GM12873 (cell line): ENCODE measurements at regions not wholly inside any gene's neighbourhood (a gene's known extent, or its start where the extent isn't known, plus 50 kb on each side); places are given as distances from the start of the nearest gene placed in this dataset.

Source experiments
- TF ChIP-seq, protein P1 (sequence below): IDR thresholded peaks from 2 replicates; pipeline ENCODE4 v1.5.1; 2012; ENCODE audit warnings: low read depth, mild to moderate bottlenecking, moderate library complexity, low read length, control low read depth; ENCODE audit not compliant: insufficient read depth; ENCODE audit errors: missing control alignments

DNA sequence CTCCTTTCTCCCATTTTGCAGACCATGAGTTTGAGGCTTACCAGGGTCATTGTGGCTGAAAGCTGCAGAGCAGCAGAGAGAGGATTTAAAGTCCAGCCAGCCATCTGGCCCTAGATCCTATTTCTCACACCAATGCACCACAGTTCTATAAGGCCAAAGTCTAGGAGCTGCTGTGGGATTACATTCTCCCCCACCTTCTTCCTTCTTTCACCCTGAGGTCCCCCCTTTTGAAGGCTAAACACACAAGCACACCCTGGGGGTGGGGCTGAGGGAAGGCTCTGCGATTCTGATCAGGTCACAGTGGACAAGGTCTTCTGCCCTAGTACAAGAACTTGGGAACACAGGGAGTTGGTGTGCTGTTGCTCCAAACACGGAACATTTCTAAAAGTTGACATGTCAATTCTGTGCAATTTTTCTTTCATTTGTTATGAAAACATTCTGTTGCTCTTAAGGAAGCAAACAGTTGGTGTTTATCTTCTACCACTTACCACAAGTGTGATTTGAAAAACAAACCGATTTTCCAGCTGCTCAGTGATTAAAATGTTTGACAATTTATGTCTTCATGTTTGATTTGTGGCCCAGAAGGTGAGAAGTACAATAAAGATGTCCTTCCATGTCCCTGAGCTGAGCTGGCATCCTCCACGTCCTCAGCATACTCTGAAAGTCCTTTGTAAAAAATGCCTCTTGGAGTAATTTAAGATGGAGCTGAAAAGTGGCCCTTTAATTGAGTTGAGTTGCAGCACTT is 271.6 kb upstream of the PPP2R2D start:
- TF ChIP-seq, protein P1, sequence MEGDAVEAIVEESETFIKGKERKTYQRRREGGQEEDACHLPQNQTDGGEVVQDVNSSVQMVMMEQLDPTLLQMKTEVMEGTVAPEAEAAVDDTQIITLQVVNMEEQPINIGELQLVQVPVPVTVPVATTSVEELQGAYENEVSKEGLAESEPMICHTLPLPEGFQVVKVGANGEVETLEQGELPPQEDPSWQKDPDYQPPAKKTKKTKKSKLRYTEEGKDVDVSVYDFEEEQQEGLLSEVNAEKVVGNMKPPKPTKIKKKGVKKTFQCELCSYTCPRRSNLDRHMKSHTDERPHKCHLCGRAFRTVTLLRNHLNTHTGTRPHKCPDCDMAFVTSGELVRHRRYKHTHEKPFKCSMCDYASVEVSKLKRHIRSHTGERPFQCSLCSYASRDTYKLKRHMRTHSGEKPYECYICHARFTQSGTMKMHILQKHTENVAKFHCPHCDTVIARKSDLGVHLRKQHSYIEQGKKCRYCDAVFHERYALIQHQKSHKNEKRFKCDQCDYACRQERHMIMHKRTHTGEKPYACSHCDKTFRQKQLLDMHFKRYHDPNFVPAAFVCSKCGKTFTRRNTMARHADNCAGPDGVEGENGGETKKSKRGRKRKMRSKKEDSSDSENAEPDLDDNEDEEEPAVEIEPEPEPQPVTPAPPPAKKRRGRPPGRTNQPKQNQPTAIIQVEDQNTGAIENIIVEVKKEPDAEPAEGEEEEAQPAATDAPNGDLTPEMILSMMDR: no peak

DNA sequence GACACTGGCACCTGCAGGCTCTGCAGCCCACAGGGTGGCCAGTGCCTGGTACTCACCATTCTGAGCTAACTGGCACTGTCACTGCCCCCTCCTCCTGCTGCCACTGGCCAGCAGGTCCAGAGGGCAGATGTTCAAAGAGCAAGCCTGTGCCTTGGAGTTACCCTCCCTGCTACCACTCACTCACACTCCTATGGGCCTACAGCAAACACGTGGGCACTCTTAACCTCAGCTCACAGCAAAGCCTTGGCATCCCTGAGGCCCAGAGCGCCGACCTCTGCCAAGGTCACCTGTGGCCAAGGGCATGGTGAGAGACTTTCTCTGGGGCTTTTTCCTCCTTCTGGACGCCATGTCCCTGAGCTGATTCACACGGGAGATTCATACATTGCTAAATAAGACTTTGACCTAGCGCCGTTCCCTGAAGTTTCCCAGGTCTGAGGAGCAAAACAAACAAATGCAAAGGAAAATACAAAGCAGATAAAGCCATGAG is 270.0 kb upstream of the PPP2R2D start:
- TF ChIP-seq, protein P1: no peak

DNA sequence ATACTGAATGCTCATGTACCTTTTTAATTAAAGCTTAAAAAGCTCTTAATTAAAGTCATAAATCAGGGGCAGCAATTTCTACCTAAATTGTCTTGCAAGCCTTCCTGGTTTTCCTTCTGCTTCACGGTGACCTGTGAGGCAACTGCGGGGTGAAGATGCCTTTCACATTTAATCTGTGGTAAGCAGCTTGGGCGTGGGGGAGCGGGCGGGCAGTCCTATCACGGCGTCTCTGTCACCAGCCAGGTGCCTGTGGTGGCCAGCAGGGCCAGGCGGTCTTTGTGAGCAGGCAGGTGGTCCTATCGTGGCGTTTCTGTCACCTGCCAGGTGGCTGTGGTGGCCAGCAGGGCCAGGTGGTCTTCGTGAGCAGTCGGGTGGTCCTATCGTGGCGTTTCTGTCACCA is 269.2 kb upstream of the PPP2R2D start:
- TF ChIP-seq, protein P1: no peak

DNA sequence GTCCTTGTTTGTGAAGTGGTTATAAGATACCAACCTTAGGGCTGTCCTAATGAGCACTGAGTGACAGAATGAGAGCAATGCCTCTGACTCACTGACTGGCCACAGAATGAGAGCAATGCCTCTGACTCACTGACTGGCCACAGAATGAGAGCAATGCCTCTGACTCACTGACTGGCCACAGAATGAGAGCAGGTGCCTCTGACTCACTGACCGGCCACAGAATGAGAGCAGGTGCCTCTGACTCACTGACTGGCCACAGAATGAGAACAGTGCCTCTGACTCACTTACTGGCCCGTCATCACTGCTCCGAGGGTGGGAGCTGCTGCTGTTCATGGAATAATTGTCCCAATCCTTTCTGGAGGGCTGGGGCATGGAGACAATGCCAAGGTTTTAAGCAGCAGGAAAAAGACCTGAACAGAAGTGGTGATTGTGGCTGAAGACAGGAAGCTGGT is 265.2 kb upstream of the PPP2R2D start:
- TF ChIP-seq, protein P1: no peak

GRCh38 chr10:131636116-131636515 is 264.7 kb upstream of the PPP2R2D start:
- TF ChIP-seq, protein P1: no peak

DNA sequence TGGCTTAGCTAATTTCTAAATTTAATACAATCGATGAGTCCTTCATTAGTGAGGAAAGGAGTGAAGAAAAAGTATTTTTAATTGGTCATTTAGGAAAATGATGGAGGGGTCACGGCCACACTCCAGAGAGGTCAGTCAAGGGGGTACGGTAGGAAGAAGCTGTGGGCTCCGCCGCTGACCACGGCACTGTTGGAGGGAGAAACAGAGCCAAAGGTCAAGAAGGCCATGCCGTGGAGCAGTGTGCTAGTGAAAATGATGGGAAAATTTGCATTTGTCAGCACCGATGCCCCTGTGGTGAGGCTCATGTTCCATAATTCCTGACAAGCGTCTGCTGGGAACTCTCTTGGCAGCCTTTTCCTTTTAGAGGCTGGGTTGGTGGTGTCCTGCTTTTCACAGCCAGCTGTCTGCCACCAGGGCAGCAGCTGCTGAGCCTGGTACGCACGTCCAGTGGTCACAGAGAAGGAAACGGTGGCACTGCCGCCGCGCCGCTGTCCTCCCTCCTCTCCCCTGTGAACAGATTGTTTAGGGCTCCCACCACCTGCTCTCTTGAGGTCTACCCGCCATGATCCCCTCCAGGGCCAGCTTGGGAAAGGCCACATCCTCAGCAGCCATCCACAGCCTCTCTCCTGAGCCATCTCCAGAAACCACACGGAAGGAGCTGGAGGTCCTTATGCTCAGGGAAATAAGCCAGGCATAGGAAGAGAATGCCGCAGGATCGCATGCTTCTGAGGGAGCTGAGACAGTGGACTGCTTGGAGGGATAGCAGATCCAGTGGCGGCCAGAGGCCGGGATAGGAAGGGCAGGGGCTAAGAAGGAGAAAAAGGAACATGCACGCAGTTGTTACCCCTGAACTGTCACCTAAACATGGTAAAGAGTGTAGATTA is 263.7 kb upstream of the PPP2R2D start:
- TF ChIP-seq, protein P1: no peak
